ENCODE measurements at regions not wholly inside any gene's neighbourhood (a gene's known extent, or its start where the extent isn't known, plus 50 kb on each side); places are given as distances from the start of the nearest gene placed in this dataset.

- TF ChIP-seq CTCF (optimal IDR thresholded peaks at IDR 0.05 in 1 of 3, IDR thresholded peaks at IDR 0.05 in 1 of 3, conservative IDR thresholded peaks at IDR 0.05 in 1 of 3; ENCODE audit: extremely low read depth in 1 of 3, insufficient read depth in 2 of 3, low read length in 3 of 3) (no peak), EZH2 (IDR thresholded peaks at IDR 0.05; ENCODE audit: low read length) (no peak)
Observed at GRCh38 chr2:13255485-13255884, 538.7 kb downstream of the TRIB2 start.
